GM12865 (cell line): ENCODE measurements at regions not wholly inside any gene's neighbourhood (a gene's known extent, or its start where the extent isn't known, plus 50 kb on each side); places are given as distances from the start of the nearest gene placed in this dataset.

ENCODE experiments used
- DNase-seq: peaks from one replicate; pipeline ENCODE4 v3.0.0; 2010; ENCODE audit warnings: low read depth
- H3K4me3 ChIP-seq: 2 replicates; pipeline ENCODE4 v1.5.1; 2011; ENCODE audit warnings: mild to moderate bottlenecking, low read depth, low read length, control low read depth
- CTCF ChIP-seq: IDR thresholded peaks from 2 replicates; pipeline ENCODE4 v1.5.1; 2011; ENCODE audit warnings: low read length, control low read depth, low read depth, inconsistent platforms; ENCODE audit not compliant: insufficient read depth; ENCODE audit errors: missing control alignments

- no peak overlapping the region for H3K4me3 ChIP-seq
- no peak for DNase-seq
- TF ChIP-seq CTCF: no peak
Observed at GRCh38 chr13:90770334-90770733, 577.2 kb upstream of the MIR17HG start.

- no peak overlapping the region for H3K4me3 ChIP-seq
- DNase-seq: no peak
- no peak for TF ChIP-seq CTCF
Observed at GRCh38 chr13:90773681-90774080, 573.8 kb upstream of the MIR17HG start.

GRCh38 chr13:90776051-90776748 lies 571.3 kb upstream of the MIR17HG start:
- H3K4me3 ChIP-seq: no peak overlapping the region
- no peak for DNase-seq
- TF ChIP-seq CTCF: no peak

GRCh38 chr13:90783273-90783672 lies 564.2 kb upstream of the MIR17HG start:
- TF ChIP-seq CTCF: no peak
- no peak overlapping the region for H3K4me3 ChIP-seq
- no peak for DNase-seq

- no peak for DNase-seq
- TF ChIP-seq CTCF: no peak
- H3K4me3 ChIP-seq: no peak overlapping the region
Observed at GRCh38 chr13:90787007-90787406, 560.5 kb upstream of the MIR17HG start.

- no peak for DNase-seq
- H3K4me3 ChIP-seq: no peak overlapping the region
- no peak for TF ChIP-seq CTCF
Observed at GRCh38 chr13:90792335-90792734, 555.2 kb upstream of the MIR17HG start.

GRCh38 chr13:90793261-90793820 lies 554.1 kb upstream of the MIR17HG start:
- DNase-seq: no peak
- TF ChIP-seq CTCF: no peak
- H3K4me3 ChIP-seq: no peak overlapping the region
